GM18858 (cell line): ENCODE measurements at regions not wholly inside any gene's neighbourhood (a gene's known extent, or its start where the extent isn't known, plus 50 kb on each side); places are given as distances from the start of the nearest gene placed in this dataset.

ENCODE experiments used
- ATAC-seq: cut with Tn5 transposase; IDR thresholded peaks from one replicate; pipeline ENCODE4 v1.9.1; 2021; ENCODE audit not compliant: unreplicated experiment

- ATAC-seq: peak; percentile 81
Measured at GRCh38 chr4:104941661-104942062, 205.0 kb upstream of the TET2 start.

- ATAC-seq: no peak
Measured at GRCh38 chr4:104942990-104943743, 203.5 kb upstream of the TET2 start.

- ATAC-seq: no peak
Measured at GRCh38 chr4:104944596-104944995, 202.1 kb upstream of the TET2 start.

- peak; percentile 28 for ATAC-seq
Measured at GRCh38 chr4:104964410-104965175, 182.1 kb upstream of the TET2 start.

GRCh38 chr4:104966349-104967033 is 180.2 kb upstream of the TET2 start:
- ATAC-seq: peak; percentile 96

- peak; percentile 9 for ATAC-seq
Measured at GRCh38 chr4:104967034-104967401, 179.7 kb upstream of the TET2 start.

GRCh38 chr4:104969394-104970082 is 177.1 kb upstream of the TET2 start:
- no peak for ATAC-seq

GRCh38 chr4:104971462-104971861 is 175.2 kb upstream of the TET2 start:
- ATAC-seq: no peak

GRCh38 chr4:104973708-104974107 is 173.0 kb upstream of the TET2 start:
- peak; percentile 34 for ATAC-seq

- no peak for ATAC-seq
Measured at GRCh38 chr4:104975617-104976016, 171.1 kb upstream of the TET2 start.

- ATAC-seq: no peak
Measured at GRCh38 chr4:104976262-104976661, 170.4 kb upstream of the TET2 start.

GRCh38 chr4:104979083-104979760 is 167.5 kb upstream of the TET2 start:
- no peak for ATAC-seq

GRCh38 chr4:104983615-104984179 is 163.0 kb upstream of the TET2 start:
- no peak for ATAC-seq

GRCh38 chr4:104986306-104986705 is 160.4 kb upstream of the TET2 start:
- ATAC-seq: no peak

GRCh38 chr4:104989371-104989770 is 157.3 kb upstream of the TET2 start:
- ATAC-seq: no peak

GRCh38 chr4:105002278-105002677 is 144.4 kb upstream of the TET2 start:
- no peak for ATAC-seq

GRCh38 chr4:105014234-105014633 is 132.4 kb upstream of the TET2 start:
- no peak for ATAC-seq

- no peak for ATAC-seq
Measured at GRCh38 chr4:105014635-105015034, 132.0 kb upstream of the TET2 start.

- ATAC-seq: no peak
Measured at GRCh38 chr4:105015750-105016149, 130.9 kb upstream of the TET2 start.
